HG03469 (cell line): ENCODE measurements at regions not wholly inside any gene's neighbourhood (a gene's known extent, or its start where the extent isn't known, plus 50 kb on each side); places are given as distances from the start of the nearest gene placed in this dataset.

Experiments used
- ATAC-seq: cut with Tn5 transposase; IDR thresholded peaks from one replicate; pipeline ENCODE4 v1.9.1; 2021; ENCODE audit warnings: mild to moderate bottlenecking, moderate library complexity, moderate number of reproducible peaks; ENCODE audit not compliant: unreplicated experiment

DNA sequence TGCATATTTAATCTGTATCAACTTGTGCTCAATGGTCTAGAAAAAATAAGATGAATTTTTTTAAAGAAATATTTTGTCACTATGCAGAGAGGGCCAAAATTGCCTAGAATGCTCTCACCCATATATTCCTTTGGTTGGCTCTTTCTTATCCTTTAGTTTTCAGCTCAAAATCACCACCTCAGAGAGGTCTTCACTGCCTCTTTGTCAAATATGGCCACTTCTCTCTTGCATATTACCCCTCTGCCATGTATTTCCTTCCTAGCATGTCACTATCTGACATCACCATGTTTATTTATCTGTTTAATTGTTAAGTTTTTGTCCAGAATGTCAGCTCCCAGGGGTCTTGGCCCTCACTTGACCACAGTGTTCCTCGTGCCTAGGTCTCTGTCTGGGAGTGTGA is 535.2 kb upstream of the CDH2 start:
- ATAC-seq, result no peak

DNA sequence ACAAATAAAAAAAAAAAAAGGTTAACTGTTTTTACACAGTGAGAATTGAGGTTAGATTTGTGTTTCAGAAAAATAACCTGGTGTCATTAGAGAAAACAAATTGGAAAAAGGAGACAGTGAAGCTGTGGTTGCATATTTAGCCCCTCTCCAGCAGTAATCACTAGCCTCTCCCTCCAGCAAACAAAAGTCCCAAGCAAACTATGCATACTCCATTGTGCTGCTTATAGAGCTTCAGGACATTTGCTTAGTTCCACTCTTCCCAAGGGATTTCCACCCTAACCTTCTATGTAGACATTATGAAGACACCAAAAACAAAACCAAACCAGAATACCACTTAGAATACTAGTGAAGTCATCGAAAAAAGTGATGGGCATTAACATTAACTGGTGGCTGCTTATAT is 534.2 kb upstream of the CDH2 start:
- no peak for ATAC-seq

DNA sequence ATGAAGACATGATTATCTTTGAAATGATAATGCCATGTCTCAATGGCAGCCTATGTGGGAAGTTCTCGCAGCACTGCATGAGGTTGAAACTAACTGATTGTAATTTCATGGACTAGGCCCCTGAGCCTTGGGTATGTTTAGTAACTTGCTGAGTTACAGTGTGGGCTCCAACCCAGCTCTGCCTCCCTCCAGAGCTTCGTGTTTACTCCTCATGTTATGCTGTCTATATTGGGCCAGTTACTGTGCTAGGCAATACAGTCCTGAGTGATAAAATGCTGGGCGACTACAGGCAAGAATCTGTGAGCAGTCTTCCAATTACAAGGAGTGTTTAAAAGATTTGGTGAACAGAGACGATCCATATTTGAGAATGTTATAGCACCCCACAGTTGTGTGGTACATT is 530.1 kb upstream of the CDH2 start:
- ATAC-seq, result no peak

DNA sequence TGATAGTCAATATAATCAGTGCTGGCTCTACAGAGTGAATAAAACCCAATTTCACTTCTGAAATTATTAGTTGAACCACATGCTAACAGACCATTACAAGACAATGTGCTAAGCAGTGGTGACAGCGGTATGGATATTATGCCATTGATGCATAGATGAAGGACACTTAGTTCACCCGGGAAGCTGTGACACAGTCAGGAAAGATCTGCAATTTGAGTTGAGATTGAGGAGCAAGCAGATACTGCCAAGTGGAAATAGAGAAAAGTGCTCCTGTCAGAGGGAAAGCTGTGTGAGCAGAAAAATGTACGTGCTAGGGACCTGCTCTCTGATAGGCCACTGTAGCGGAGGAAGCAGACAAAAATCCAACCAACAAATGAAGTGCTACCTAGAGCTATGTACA is 529.5 kb upstream of the CDH2 start:
- ATAC-seq, result no peak

DNA sequence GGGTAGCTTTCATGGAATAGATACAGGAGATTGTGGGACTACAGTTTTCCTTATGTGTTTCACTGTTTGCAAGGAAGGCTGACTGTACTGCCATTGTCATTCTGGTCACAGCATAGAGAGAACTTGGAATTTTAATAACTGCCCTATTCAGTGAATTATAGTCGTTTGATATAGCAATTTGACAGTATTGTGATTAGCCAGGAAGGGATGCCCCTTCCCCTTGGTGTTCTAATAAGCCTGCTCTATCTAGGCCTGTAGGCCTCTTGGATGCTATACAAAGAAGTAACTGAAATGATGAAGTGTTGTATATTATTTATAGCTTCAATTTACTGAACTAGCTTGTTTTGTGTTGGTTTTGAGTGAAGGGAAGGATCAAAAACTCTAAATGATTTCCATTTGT is 528.6 kb upstream of the CDH2 start:
- no peak for ATAC-seq

DNA sequence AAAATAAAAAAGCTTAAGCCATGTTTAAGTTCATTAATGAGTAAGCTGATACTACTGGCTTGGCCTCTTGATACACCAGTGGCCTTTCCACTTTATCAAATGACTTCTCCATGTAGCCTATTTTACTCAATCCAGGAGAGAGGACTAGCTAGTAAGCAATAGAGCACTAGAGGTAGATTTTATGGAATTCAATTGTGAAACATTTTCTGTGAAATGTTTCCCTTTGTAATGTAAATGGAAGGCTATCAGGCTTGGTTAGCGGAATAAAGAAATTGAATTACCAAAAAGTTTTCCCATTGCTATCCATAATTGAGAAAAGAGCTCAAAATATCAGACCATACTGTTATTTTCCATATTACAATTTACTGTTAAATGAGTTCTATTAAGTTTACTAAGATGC is 515.4 kb upstream of the CDH2 start:
- no peak for ATAC-seq

DNA sequence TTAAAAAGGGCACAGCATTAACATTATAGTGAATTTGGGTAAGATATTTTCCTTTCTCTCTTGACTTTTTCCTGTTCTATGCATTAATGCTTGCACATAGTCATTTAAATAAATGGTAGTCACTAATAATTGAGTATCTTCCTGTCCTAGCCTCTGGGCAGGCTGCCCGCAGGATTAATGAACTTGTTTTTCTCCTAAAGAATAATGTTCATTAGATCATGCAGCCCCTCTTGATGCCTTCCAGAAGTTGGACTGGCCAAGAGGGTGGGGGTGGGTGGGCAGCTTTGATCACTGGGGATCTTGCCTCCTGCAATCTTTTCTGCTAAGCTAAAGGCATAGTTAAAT is 514.5 kb upstream of the CDH2 start:
- no peak for ATAC-seq

DNA sequence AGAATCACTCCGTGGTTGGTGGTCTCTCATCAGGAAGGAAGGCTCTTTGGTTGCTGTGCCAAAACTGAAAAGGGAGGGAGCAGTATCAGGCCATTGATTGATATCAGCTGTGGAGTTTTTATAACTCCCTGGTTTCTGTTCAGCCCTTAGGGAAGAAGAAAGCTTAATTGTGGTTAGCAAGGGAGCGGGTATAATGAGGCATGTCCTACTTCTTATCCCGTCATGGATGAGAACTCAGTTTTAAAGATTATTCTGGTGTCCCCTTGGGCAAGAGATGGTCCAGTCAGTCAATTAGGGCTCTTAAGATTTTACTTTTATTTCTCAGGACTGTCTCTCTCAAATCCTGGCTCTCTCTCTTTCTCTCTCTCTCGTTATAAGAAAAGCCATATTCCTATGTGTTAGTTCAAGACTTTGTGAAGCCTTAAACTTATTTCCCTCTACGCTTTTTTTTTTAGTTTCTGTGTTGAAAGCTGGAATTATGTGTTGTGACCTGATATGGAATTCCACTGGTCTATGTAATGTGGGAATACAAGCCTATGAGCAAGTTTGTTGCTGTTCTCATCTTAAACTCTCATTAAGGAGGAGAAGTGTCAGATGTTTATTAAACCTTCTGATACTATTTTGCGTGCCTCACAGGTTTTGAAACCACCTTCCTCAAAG is 514.0 kb upstream of the CDH2 start:
- no peak for ATAC-seq

DNA sequence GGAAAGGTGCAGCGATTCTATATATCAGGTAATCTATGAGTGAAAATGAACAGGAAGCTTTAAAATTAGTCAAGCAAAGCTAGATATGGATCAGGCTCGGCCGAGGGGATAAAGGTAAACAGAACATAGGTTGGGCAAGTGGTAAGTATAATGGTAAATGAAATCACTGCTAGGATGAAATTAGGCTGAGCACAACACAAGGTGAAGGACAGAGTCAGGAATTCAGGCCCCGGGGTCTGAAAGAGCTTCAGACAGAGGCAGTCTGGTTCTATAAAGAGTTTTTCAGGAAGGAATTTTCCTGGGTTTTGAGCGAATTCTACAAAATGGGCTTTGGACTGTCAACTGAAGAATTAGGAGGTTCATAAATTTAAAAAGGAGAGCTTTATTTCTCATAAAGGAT is 513.2 kb upstream of the CDH2 start:
- no peak for ATAC-seq

DNA sequence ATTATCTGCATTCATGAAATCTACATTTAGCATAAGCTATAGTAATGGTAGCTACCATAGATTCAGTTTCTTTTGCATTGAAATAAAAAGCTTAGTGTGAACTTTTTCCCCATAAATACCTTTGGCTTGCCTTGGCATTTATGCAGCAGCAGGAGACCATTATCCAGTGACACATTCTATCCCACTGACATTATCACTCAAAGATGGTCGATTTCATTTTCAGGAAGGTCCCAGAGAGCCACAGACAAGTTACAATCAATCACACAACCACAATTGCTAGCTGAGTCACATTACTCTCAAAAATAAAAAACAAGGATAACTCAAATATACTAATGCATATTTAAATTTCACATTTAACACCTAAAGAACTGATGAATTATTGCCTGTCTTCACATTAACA is 512.7 kb upstream of the CDH2 start:
- no peak for ATAC-seq

DNA sequence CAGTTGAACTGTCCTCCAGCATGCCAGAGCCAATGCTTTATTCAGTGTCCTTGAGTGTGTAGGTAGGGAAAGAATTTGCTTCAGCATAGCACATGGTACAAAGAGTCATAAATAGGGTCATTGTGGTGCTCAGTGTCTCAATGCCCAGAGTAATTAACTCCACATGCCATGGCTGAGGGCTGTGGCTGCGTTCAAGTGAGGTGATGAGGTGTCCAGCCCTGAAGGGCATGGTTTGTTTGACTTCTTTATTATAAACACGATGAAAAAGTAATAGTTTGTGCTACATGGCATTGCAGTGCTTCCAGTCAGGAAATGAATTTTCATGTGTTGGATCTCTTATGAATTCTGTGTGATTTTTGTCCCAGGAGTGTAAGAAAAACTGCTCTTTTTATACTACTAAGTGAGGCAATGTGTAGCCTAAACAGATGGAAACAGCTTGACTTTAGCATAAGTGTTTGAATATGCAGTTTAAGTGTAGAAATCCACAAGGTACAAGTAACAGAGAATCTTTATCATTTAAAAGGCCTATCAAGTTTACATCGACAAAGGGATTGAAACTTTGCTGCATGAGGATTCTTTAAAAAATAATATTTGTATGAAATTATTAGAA is 507.9 kb upstream of the CDH2 start:
- no peak for ATAC-seq

DNA sequence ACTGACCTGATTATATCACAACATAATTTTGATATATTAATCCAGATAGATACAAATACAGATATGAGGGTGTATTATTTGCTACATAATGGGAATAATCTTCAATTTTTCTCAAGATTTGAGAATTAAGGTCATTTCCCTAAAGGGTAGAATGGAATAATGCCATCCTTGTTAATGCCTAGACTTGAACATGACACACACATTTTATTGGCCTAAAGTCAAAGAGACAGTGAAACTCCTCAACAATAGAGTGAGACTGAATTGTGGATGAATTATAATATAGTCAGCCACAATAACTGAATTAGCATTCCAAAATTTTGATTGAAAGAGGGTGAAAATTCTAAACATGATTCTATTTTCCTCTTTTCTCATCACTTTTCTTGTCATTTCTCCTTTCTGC is 506.0 kb upstream of the CDH2 start:
- ATAC-seq, result no peak

DNA sequence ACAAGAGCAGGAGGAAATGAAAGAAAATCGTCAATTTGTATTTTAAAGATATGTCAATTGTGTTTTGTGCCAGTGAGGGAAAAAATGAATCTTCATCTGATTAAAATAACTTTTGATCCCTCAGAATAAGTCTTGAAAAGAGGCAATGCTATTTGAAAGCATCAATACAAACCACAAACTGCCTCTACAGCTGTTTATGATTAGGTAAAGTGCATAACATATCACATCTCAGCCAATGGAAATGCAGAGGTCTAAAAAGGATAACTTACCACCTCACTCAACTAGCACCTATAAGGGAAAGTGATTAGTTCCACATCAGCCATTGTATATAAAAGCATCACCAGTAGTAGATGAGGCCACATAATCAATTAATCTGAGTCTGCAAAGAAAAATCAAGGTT is 492.2 kb upstream of the CDH2 start:
- no peak for ATAC-seq

DNA sequence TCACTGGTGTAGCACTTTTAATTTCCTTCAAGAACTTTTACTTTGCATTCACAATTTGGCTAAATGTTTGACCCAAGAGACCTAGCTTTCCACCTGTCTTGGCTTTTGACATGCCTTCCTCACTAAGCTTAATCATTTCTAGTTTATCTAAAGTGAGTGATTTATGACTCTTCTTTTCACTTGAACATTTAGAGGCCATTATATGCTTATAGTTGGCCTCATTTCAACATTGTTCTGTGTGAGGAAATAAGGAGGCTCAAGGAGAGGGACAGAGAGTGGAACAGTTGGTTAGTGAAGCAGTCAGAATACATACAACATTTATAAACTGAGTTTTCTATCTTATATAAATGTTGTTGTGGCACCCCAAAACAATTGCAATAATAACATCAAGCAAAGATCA is 489.3 kb upstream of the CDH2 start:
- ATAC-seq, result no peak

DNA sequence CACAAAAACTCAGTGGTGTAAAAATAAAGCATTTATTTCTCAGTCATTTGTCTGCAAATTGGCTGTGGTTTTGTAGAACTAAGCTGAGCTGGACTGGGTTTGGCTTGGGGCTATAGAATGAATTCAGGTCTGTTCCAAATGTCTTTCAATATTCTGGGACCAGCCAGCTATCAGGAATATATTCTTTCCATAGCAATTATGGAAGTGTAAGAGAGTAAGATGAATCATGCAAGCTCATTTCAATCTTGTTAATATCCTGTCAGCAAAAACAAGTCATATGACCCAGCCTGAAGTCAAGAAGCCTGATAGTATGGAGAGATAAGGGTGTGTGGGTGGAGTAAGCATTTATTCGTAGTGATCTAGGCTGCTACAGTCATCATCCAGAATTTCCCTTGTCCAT is 481.0 kb upstream of the CDH2 start:
- no peak for ATAC-seq

DNA sequence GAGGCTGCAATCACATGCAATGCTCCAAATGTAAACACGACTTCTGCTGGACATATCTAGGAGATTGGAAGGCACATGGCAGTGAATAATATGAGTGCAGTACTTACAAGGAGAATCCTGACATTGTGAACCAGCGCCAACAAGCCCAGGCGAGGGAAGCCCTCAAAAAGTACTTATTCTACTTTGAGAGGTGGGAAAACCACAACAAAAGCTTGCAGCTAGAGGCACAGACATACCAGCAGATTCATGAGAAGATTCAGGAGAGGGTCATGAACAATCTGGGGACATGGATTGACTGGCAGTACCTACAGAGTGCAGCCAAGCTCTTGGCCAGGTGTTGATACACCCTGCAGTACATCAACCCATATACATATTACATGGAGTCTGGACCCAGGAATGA is 475.7 kb upstream of the CDH2 start:
- no peak for ATAC-seq

DNA sequence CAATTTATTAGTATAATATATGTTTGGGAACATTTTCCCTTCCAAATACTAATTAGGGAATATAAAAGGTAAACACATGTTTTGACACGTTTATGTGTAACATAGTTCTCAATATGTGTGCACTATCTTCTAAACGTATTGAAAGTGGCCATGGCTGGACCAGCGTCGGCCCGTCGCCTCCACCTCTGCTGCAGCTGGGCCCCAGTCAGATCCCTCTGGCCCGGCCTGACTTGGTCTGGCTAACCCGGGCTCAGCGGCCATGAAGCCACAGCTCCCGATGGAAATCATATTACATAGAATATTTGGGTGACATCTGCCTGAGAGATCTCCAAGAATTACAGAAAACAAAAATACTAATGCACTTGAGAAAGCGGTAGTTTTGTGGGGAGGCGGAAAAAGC is 474.4 kb upstream of the CDH2 start:
- ATAC-seq, result no peak

DNA sequence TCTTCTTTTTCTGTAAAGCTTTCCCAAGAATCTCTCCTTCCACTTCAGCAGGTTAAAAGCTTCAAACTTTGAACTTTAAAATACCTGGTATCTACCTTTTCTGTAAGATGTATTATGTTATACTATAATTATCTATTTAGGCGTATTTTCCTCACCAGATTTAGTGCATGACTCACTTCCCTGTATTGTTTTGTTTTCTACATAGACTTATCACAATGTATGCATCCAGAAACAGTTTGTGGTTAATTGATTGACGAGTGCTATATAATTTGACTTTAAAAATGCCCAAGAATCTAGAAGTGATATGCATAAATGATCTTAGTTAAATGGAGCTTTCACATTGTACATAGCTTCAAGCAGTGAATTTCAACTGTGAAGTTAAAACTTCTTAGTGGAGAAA is 473.9 kb upstream of the CDH2 start:
- no peak for ATAC-seq

DNA sequence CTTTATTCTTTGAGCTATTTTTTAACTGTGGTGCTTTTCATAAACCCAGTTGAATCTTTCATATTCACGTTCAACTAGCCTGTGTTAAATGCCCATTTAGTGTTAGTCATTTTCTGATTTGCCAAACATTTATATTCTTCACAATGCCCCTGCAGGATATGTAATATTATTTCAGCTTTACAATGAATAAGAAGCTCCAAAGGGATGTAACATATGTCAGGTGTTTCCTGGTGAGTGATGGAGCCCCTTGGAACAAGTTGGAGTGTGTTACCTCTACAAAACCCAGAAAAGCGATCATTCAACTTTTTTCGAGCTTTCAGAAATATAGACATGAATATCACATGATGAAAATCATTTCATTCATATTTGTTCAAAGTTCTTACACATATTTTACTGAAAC is 471.0 kb upstream of the CDH2 start:
- no peak for ATAC-seq

DNA sequence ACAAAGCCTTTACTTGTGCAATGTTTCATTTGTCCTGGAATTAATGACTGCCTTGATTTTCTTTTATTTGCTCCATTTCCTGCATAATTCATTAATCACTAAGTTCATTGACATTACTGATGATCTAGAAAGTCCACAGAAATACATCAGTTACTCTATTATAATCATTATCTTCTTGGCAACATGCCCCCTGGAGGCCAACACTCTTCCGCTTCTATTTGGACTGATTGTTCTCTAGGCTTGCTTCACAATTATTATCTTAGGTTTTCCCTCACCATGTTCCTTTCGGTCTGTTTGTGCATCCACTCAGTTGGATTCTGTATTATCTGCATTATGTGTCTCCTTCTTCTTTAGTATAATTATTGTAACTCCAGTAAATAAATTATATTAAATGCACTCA is 461.0 kb upstream of the CDH2 start:
- no peak for ATAC-seq

DNA sequence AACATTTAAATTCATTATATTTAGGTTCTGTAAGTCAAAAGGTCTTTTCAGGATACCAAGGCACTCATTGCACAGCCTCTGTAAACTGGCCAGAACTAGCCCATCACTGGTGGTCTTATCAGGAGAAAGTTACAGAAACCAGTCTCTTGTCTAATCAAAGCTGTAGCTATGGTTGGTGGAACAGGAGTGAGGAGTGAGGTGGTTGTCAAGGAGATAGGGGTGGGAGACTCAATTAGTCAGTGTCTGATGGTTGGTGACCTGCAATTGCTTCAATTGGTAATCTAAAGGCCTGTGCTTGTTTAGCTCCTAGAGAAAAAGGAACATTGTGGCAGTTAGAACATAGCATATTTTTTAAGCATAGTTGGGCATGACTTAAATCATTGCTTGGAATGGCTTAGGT is 458.6 kb upstream of the CDH2 start:
- ATAC-seq, result no peak

DNA sequence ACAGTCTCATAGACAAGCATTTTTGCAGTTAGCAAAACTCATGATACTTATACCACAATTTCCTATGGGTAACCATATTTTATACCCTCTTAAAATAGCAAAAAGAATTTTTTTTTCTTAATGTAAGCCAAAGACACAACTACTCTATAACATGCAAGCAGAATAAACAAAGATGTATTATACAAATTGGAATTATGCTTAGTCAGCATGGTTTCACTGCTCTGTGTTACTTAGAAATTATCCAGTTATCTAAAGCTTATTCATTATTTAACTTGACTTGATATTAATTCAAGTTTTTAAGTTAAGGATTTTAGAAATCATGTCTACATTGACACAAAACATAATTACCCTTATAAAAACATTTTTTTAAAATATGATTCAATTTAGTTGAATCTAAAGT is 449.8 kb upstream of the CDH2 start:
- no peak for ATAC-seq

DNA sequence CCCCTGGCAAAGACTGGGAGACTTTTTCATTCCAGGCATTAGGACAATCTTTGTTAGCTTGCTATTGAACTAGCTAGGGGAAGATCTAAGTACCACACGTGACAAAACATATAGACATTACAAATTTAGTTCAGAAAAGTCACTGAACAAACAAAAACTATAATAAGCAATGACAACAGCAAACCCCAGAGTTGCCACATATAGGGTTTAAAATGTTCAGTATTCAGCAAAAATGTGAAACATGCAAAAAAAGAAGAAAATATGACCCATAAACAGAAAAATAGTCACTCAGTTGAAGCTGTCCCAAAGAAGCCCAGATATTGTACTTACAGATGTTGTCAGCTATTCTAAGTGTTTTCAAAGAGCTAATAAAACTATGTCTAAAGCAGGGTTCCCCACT is 431.1 kb upstream of the CDH2 start:
- ATAC-seq, result no peak
